ENCODE measurements at regions not wholly inside any gene's neighbourhood (a gene's known extent, or its start where the extent isn't known, plus 50 kb on each side); places are given as distances from the start of the nearest gene placed in this dataset.

DNA sequence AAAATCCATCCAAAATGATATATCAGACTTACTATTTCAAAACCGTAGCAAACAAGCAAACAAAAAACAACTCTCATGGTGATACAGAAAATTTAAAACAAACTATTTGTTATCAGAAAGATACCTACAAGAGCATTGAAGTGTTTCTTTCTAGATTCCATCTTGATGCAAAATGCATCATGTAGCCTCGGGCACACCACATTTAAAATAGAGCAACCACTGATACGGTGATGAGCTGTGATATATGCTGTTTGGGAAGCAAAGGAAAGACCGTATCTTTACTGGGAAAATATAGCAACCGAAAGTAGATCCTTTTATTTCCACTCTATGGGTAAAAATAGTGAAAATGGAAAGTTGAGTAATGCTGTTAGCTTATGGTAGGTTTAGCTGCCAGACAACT lies 892.0 kb downstream of the GATA3 start:
- TF ChIP-seq, protein P1, sequence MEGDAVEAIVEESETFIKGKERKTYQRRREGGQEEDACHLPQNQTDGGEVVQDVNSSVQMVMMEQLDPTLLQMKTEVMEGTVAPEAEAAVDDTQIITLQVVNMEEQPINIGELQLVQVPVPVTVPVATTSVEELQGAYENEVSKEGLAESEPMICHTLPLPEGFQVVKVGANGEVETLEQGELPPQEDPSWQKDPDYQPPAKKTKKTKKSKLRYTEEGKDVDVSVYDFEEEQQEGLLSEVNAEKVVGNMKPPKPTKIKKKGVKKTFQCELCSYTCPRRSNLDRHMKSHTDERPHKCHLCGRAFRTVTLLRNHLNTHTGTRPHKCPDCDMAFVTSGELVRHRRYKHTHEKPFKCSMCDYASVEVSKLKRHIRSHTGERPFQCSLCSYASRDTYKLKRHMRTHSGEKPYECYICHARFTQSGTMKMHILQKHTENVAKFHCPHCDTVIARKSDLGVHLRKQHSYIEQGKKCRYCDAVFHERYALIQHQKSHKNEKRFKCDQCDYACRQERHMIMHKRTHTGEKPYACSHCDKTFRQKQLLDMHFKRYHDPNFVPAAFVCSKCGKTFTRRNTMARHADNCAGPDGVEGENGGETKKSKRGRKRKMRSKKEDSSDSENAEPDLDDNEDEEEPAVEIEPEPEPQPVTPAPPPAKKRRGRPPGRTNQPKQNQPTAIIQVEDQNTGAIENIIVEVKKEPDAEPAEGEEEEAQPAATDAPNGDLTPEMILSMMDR (IDR thresholded peaks at IDR 0.05; ENCODE audit: insufficient read depth, low read length): no peak
- TF ChIP-seq GABPA (IDR thresholded peaks at IDR 0.05; ENCODE audit: low read depth): no peak
- TF ChIP-seq, protein P2, sequence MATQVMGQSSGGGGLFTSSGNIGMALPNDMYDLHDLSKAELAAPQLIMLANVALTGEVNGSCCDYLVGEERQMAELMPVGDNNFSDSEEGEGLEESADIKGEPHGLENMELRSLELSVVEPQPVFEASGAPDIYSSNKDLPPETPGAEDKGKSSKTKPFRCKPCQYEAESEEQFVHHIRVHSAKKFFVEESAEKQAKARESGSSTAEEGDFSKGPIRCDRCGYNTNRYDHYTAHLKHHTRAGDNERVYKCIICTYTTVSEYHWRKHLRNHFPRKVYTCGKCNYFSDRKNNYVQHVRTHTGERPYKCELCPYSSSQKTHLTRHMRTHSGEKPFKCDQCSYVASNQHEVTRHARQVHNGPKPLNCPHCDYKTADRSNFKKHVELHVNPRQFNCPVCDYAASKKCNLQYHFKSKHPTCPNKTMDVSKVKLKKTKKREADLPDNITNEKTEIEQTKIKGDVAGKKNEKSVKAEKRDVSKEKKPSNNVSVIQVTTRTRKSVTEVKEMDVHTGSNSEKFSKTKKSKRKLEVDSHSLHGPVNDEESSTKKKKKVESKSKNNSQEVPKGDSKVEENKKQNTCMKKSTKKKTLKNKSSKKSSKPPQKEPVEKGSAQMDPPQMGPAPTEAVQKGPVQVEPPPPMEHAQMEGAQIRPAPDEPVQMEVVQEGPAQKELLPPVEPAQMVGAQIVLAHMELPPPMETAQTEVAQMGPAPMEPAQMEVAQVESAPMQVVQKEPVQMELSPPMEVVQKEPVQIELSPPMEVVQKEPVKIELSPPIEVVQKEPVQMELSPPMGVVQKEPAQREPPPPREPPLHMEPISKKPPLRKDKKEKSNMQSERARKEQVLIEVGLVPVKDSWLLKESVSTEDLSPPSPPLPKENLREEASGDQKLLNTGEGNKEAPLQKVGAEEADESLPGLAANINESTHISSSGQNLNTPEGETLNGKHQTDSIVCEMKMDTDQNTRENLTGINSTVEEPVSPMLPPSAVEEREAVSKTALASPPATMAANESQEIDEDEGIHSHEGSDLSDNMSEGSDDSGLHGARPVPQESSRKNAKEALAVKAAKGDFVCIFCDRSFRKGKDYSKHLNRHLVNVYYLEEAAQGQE (IDR thresholded peaks at IDR 0.05; ENCODE audit: insufficient replicate concordance, low read depth): no peak
- no peak for TF ChIP-seq POLR2AphosphoS5 (IDR thresholded peaks at IDR 0.05; ENCODE audit: low read depth)
- TF ChIP-seq SPI1 (IDR thresholded peaks at IDR 0.05; ENCODE audit: borderline replicate concordance, low read depth): no peak
- DNase-seq (ENCODE audit: low read depth in 1 of 2, low spot score in 1 of 2): no peak
- Histone ChIP-seq H3K27me3 (ENCODE audit: insufficient read depth, poor library complexity, severe bottlenecking) (no peaks in the 10 kb centered on the region), H3K27ac (replicated peaks) (no peak overlapping the region), H3K4me3 (replicated peaks; ENCODE audit: insufficient read depth, low read length) (no peak overlapping the region)

DNA sequence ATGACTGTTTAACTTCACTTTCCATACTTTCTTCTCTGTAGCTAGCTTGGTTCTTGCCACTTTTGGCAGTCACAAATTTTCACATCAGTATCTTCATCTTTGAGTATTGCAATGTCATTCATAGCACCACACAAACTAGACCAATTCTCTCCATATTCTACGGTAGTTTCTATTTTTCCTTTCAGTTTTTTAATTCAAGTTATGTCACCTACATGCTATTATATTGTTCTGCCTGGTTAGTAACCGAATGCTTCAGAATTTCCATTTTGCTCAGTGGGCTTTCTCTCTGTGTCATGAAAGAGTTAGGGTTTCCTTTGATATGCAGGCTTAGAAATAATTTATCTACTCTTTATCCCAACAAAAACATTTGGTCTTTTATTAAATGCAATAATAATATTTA lies 896.5 kb downstream of the GATA3 start:
- Histone ChIP-seq H3K27me3 (ENCODE audit: insufficient read depth, poor library complexity, severe bottlenecking) (no peaks in the 10 kb centered on the region), H3K27ac (replicated peaks) (no peak overlapping the region), H3K4me3 (replicated peaks; ENCODE audit: insufficient read depth, low read length) (no peak overlapping the region)
- TF ChIP-seq, protein P2 (IDR thresholded peaks at IDR 0.05; ENCODE audit: insufficient replicate concordance, low read depth): no peak
- TF ChIP-seq SPI1 (IDR thresholded peaks at IDR 0.05; ENCODE audit: borderline replicate concordance, low read depth) (no peak), GABPA (IDR thresholded peaks at IDR 0.05; ENCODE audit: low read depth) (no peak), POLR2AphosphoS5 (IDR thresholded peaks at IDR 0.05; ENCODE audit: low read depth) (no peak)
- TF ChIP-seq, protein P1 (IDR thresholded peaks at IDR 0.05; ENCODE audit: insufficient read depth, low read length): no peak
- no peak for DNase-seq (ENCODE audit: low read depth in 1 of 2, low spot score in 1 of 2)

DNA sequence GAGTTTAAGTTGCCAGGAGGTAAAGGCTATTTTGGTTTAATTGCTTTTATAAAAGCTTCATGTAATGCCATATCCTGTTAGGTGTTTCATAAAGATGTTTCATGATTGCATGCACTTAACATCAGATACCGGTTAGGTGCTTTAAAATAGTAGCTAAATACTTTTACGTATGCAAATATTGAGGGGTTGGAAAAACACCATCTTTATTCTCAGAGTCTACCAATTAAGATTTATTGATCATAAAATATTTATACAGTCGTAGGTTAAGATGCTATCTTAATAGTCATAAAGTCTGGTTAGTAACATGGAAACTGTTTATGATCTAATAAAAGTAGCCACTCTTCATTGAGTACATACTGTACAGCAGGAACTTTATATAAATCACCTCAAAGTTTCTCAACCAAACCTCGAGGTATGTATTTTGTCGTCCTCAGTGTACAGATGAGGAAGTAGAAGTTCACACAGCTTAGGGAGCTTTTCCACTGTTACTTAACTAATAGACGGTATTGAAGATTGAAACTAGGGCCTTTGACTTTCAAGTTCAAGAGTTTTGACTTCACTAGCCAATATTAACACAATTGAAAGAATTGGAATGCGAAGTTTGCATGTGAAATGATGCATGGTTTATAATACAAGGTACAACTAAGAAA lies 897.1 kb downstream of the GATA3 start:
- Histone ChIP-seq H3K4me3 (replicated peaks; ENCODE audit: insufficient read depth, low read length) (no peak overlapping the region), H3K27ac (replicated peaks) (no peak overlapping the region), H3K27me3 (ENCODE audit: insufficient read depth, poor library complexity, severe bottlenecking) (no peaks in the 10 kb centered on the region)
- DNase-seq (ENCODE audit: low read depth in 1 of 2, low spot score in 1 of 2): no peak
- no peak for TF ChIP-seq GABPA (IDR thresholded peaks at IDR 0.05; ENCODE audit: low read depth)
- TF ChIP-seq, protein P1 (IDR thresholded peaks at IDR 0.05; ENCODE audit: insufficient read depth, low read length): no peak
- TF ChIP-seq, protein P2 (IDR thresholded peaks at IDR 0.05; ENCODE audit: insufficient replicate concordance, low read depth): no peak
- TF ChIP-seq SPI1 (IDR thresholded peaks at IDR 0.05; ENCODE audit: borderline replicate concordance, low read depth): no peak
- no peak for TF ChIP-seq POLR2AphosphoS5 (IDR thresholded peaks at IDR 0.05; ENCODE audit: low read depth)

Measured in HL-60 (cell line).